ENCODE measurements at regions not wholly inside any gene's neighbourhood (a gene's known extent, or its start where the extent isn't known, plus 50 kb on each side); places are given as distances from the start of the nearest gene placed in this dataset.

DNA sequence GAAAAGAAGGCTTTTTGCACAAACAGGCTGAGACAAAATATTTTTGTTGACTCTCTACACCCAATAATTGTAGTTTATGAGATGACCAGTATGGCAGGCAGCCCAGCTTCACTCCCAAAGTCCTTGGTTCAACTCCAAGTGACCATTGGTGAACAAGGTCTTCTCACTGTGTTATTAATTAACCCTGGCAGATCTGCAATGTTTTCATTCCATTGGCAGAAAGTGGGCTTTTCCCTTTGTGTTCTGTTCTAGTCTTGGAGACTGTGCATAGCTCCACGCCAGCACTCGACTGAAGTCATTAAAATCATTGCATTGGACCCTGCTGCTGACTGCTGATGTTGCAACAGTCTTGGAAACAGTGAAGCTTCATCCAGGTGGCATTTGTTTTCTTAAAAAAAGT, 277.3 kb upstream of the HAND2 start:
- TF ChIP-seq, protein P1, sequence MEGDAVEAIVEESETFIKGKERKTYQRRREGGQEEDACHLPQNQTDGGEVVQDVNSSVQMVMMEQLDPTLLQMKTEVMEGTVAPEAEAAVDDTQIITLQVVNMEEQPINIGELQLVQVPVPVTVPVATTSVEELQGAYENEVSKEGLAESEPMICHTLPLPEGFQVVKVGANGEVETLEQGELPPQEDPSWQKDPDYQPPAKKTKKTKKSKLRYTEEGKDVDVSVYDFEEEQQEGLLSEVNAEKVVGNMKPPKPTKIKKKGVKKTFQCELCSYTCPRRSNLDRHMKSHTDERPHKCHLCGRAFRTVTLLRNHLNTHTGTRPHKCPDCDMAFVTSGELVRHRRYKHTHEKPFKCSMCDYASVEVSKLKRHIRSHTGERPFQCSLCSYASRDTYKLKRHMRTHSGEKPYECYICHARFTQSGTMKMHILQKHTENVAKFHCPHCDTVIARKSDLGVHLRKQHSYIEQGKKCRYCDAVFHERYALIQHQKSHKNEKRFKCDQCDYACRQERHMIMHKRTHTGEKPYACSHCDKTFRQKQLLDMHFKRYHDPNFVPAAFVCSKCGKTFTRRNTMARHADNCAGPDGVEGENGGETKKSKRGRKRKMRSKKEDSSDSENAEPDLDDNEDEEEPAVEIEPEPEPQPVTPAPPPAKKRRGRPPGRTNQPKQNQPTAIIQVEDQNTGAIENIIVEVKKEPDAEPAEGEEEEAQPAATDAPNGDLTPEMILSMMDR (IDR thresholded peaks at IDR 0.05) = no peak
- no peak for TF ChIP-seq POLR2A (IDR thresholded peaks at IDR 0.05)

Data from heart left ventricle (tissue), 13 donors.